Upper lobe of left lung (tissue), 4 donors: ENCODE measurements at regions not wholly inside any gene's neighbourhood (a gene's known extent, or its start where the extent isn't known, plus 50 kb on each side); places are given as distances from the start of the nearest gene placed in this dataset.

Experiments used
- POLR2A ChIP-seq, 4 donors: fragments of 450-650 bp; IDR thresholded peaks; one replicate each; pipeline ENCODE4 v1.5.1; 2016 to 2017; ENCODE audit warnings: antibody characterized with exemption in 4 of 4, mild to moderate bottlenecking in 2 of 4
- POLR2AphosphoS5 ChIP-seq, 2 donors: sonication (generic); formaldehyde crosslinking; IDR thresholded peaks; one replicate each; pipeline ENCODE4 v1.5.1; 2017; ENCODE audit warnings: antibody characterized with exemption in 2 of 2
- TF ChIP-seq, protein P1 (sequence below), 6 experiments: fragments of 450-650 bp in 4 of 6; fragments of 200-600 bp in 2 of 6; sonication (generic) in 2 of 6; IDR thresholded peaks; one replicate each; pipeline ENCODE4 v1.5.1; 2016 to 2019; ENCODE audit warnings: antibody characterized with exemption in 6 of 6

DNA sequence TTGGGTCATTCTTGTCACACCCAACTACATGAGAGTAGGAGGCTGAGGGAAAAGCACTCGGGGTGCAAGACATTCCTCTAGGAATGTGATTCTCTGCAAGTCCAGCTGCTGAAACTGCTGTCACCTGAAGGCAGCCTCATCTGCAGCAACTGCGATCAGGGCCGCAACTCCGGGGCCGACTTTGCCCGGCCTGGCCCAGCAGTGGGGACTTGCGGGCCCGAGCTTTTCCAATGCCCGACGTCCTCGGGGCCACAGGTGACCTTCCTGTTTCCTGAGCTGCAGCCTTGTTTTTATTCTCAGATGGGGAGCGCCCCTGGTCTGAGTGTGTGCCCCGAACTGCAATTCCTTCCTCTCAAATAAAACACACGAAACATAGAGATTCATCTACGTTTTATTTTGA is 104.7 kb upstream of the NKX1-1 start:
- TF ChIP-seq POLR2A (IDR thresholded peaks at IDR 0.05) (no peak), POLR2AphosphoS5 (IDR thresholded peaks at IDR 0.05) (no peak)
- TF ChIP-seq, protein P1, sequence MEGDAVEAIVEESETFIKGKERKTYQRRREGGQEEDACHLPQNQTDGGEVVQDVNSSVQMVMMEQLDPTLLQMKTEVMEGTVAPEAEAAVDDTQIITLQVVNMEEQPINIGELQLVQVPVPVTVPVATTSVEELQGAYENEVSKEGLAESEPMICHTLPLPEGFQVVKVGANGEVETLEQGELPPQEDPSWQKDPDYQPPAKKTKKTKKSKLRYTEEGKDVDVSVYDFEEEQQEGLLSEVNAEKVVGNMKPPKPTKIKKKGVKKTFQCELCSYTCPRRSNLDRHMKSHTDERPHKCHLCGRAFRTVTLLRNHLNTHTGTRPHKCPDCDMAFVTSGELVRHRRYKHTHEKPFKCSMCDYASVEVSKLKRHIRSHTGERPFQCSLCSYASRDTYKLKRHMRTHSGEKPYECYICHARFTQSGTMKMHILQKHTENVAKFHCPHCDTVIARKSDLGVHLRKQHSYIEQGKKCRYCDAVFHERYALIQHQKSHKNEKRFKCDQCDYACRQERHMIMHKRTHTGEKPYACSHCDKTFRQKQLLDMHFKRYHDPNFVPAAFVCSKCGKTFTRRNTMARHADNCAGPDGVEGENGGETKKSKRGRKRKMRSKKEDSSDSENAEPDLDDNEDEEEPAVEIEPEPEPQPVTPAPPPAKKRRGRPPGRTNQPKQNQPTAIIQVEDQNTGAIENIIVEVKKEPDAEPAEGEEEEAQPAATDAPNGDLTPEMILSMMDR (IDR thresholded peaks at IDR 0.05) = no peak
